ENCODE measurements at regions not wholly inside any gene's neighbourhood (a gene's known extent, or its start where the extent isn't known, plus 50 kb on each side); places are given as distances from the start of the nearest gene placed in this dataset.

DNA sequence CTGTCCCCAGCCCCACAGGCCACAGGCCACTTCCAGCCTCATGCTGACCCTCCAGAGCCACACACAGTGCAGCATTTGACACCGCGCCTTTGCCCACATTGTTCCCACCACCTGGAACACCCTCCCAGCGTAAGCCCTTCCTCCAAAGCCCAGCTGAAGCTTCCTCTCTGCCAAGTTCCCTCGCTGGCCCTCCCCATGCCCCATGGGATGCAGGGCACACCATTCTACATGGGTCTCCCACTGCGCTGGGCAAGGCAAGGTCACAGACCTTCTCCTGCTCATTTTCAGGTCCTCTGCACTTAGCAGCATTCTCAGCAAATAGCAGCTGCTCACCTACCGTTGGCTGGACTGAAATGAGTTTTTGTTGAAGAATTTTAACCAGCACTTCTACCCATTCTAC lies 455.5 kb downstream of the EIPR1 start:
- no CpG with 5 or more reads among the region's 6 CpGs for WGBS, 2 experiments (ENCODE audit: extremely low coverage in 2 of 2, insufficient read length in 1 of 2)
- BruUV-seq (replicated peaks): no TSS peak
- no peak for DNase-seq
- Histone ChIP-seq H3K4ac (ENCODE audit: low read depth, low read length) (no peak overlapping the region), H2BK5ac (ENCODE audit: low read depth, low read length, poor library complexity, severe bottlenecking) (no peak overlapping the region), H3K56ac (ENCODE audit: extremely low read depth, insufficient read depth, low read length) (no peak overlapping the region), H2BK120ac (ENCODE audit: low read depth, low read length) (no peak overlapping the region), H3K4me1 (ENCODE audit: control insufficient read depth, insufficient read depth, low read length) (no peaks in the 10 kb centered on the region), H3K9ac (ENCODE audit: low read depth, low read length) (no peak overlapping the region), H3K14ac (replicated peaks; ENCODE audit: low read depth, low read length) (no peak overlapping the region), H3K4me3 (ENCODE audit: insufficient read depth, low read depth, low read length) (no peak overlapping the region), H3K79me1 (ENCODE audit: low read depth in 1 of 2, low read length in 2 of 2) (no peaks in the 10 kb centered on the region), H3K27ac (ENCODE audit: insufficient read depth, low read length) (no peak overlapping the region), H2AFZ (replicated peaks; ENCODE audit: low read length, poor library complexity) (peak overlapping the region; percentile 58), H3K18ac (ENCODE audit: low read depth, low read length) (no peak overlapping the region), H3K27me3 (ENCODE audit: control insufficient read depth, insufficient read depth, low read length) (no peaks in the 10 kb centered on the region), H4K5ac (ENCODE audit: low read depth, low read length) (no peak overlapping the region), H2AK9ac (replicated peaks; ENCODE audit: low read depth, low read length, poor library complexity) (no peak overlapping the region), H3K36me3 (ENCODE audit: control insufficient read depth, insufficient read depth, low read length) (no peaks in the 10 kb centered on the region), H3K23ac (ENCODE audit: low read depth, low read length) (no peak overlapping the region), H2BK15ac (ENCODE audit: low read depth, low read length) (no peak overlapping the region), H4K20me1 (ENCODE audit: insufficient read depth, low read length) (no peaks in the 10 kb centered on the region), H3K9me1 (ENCODE audit: insufficient read depth, low read length) (no peaks in the 10 kb centered on the region), H4K91ac (ENCODE audit: insufficient read depth, low read depth, low read length) (no peak overlapping the region), H3K9me3 (ENCODE audit: control insufficient read depth, insufficient read depth, low read length) (peaks cover 34% of the 10 kb centered on the region), H2AK5ac (ENCODE audit: low read depth, low read length) (no peak overlapping the region), H4K8ac (ENCODE audit: low read depth in 2 of 2, low read length in 2 of 2) (no peak overlapping the region), H3K4me2 (ENCODE audit: low read depth, low read length) (no peak overlapping the region), H2BK20ac (ENCODE audit: low read depth, low read length) (no peak overlapping the region)
- POLR2A ChIA-PET (ENCODE audit: unreplicated experiment): no interaction called here
- intact Hi-C loops (cut with micrococcal nuclease) (no loop called here), dilution Hi-C loops (cut with HindIII; ENCODE audit: low sequenced_read_pairs, unreplicated experiment) (no loop called here), in situ Hi-C loops (cut with MboI; ENCODE audit: low sequenced_read_pairs) (no loop called here)
- CTCF ChIA-PET: no interaction called here
- no peak for ATAC-seq (ENCODE audit: low read depth)
- no peak for TF ChIP-seq RAD21 (IDR thresholded peaks at IDR 0.05; ENCODE audit: low read length)
- TF ChIP-seq CEBPB (IDR thresholded peaks at IDR 0.05; ENCODE audit: low read depth, low read length): no peak
- no peak for TF ChIP-seq MAZ (IDR thresholded peaks at IDR 0.05; ENCODE audit: borderline replicate concordance, low read depth, low read length)
- TF ChIP-seq RFX5 (IDR thresholded peaks at IDR 0.05; ENCODE audit: low read depth, low read length): no peak
